ENCODE measurements at regions not wholly inside any gene's neighbourhood (a gene's known extent, or its start where the extent isn't known, plus 50 kb on each side); places are given as distances from the start of the nearest gene placed in this dataset.
"Not testable (repeated sequence)": the region's sequence is repeated elsewhere in the genome, so short reads cannot be mapped to it uniquely, and the experiment has no call there.

GRCh38 chr5:102668220-102668932 lies 86.7 kb upstream of the PAM start:
- H3K9me3 Mint-ChIP-seq (ENCODE audit: low read depth): no peaks in the 10 kb centered on the region
- H3K4me1 Mint-ChIP-seq (ENCODE audit: low read depth): no peaks in the 10 kb centered on the region
- H3K36me3 Mint-ChIP-seq: no peaks in the 10 kb centered on the region
- H3K4me3 Mint-ChIP-seq: no peak overlapping the region
- no peak overlapping the region for H3K27ac Mint-ChIP-seq
- H3K27me3 Mint-ChIP-seq: peaks cover 6% of the 10 kb centered on the region

GRCh38 chr5:102670224-102670836 lies 84.8 kb upstream of the PAM start:
- no peaks in the 10 kb centered on the region for H3K36me3 Mint-ChIP-seq
- H3K4me3 Mint-ChIP-seq: no peak overlapping the region
- peaks cover 6% of the 10 kb centered on the region for H3K27me3 Mint-ChIP-seq

GRCh38 chr5:102671033-102671734 lies 83.9 kb upstream of the PAM start:
- not testable (repeated sequence) for H3K4me3 Mint-ChIP-seq; H3K27me3 Mint-ChIP-seq; H3K27ac Mint-ChIP-seq; H3K36me3 Mint-ChIP-seq; H3K9me3 Mint-ChIP-seq (ENCODE audit: low read depth); H3K4me1 Mint-ChIP-seq (ENCODE audit: low read depth)

More at GRCh38 chr5:102670224-102670836, 84.8 kb upstream of the PAM start:
- Mint-ChIP-seq H3K4me1 (ENCODE audit: low read depth) (no peaks in the 10 kb centered on the region), H3K27ac (no peak overlapping the region), H3K9me3 (ENCODE audit: low read depth) (no peaks in the 10 kb centered on the region)

- Mint-ChIP-seq H3K36me3 (no peaks in the 10 kb centered on the region), H3K4me1 (ENCODE audit: low read depth) (no peaks in the 10 kb centered on the region), H3K4me3 (no peak overlapping the region), H3K27me3 (peaks cover 3% of the 10 kb centered on the region), H3K9me3 (ENCODE audit: low read depth) (no peaks in the 10 kb centered on the region), H3K27ac (no peak overlapping the region)
Measured at GRCh38 chr5:102678267-102679058, 76.6 kb upstream of the PAM start.

GRCh38 chr5:102681403-102681983 lies 73.6 kb upstream of the PAM start:
- no peak overlapping the region for H3K4me3 Mint-ChIP-seq
- H3K9me3 Mint-ChIP-seq (ENCODE audit: low read depth): no peaks in the 10 kb centered on the region
- H3K36me3 Mint-ChIP-seq: no peaks in the 10 kb centered on the region
- peaks cover 3% of the 10 kb centered on the region for H3K27me3 Mint-ChIP-seq
- no peak overlapping the region for H3K27ac Mint-ChIP-seq
- H3K4me1 Mint-ChIP-seq (ENCODE audit: low read depth): no peaks in the 10 kb centered on the region

GRCh38 chr5:102682101-102682647 lies 72.9 kb upstream of the PAM start:
- H3K27me3 Mint-ChIP-seq: peaks cover 4% of the 10 kb centered on the region
- no peaks in the 10 kb centered on the region for H3K36me3 Mint-ChIP-seq
- no peaks in the 10 kb centered on the region for H3K4me1 Mint-ChIP-seq (ENCODE audit: low read depth)
- H3K9me3 Mint-ChIP-seq (ENCODE audit: low read depth): no peaks in the 10 kb centered on the region
- H3K4me3 Mint-ChIP-seq: no peak overlapping the region
- no peak overlapping the region for H3K27ac Mint-ChIP-seq

- not testable (repeated sequence) for H3K27ac Mint-ChIP-seq; H3K9me3 Mint-ChIP-seq (ENCODE audit: low read depth); H3K36me3 Mint-ChIP-seq; H3K4me1 Mint-ChIP-seq (ENCODE audit: low read depth); H3K4me3 Mint-ChIP-seq; H3K27me3 Mint-ChIP-seq
Measured at GRCh38 chr5:102688076-102688475, 67.0 kb upstream of the PAM start.

GRCh38 chr5:102688581-102689342 lies 66.3 kb upstream of the PAM start:
- H3K36me3 Mint-ChIP-seq; H3K9me3 Mint-ChIP-seq (ENCODE audit: low read depth); H3K4me1 Mint-ChIP-seq (ENCODE audit: low read depth); H3K27ac Mint-ChIP-seq; H3K27me3 Mint-ChIP-seq; H3K4me3 Mint-ChIP-seq: not testable (repeated sequence)

GRCh38 chr5:102690910-102691309 lies 64.2 kb upstream of the PAM start:
- no peak overlapping the region for H3K27ac Mint-ChIP-seq
- peaks cover 1% of the 10 kb centered on the region for H3K27me3 Mint-ChIP-seq
- H3K4me1 Mint-ChIP-seq (ENCODE audit: low read depth): no peaks in the 10 kb centered on the region
- no peaks in the 10 kb centered on the region for H3K36me3 Mint-ChIP-seq
- H3K4me3 Mint-ChIP-seq: no peak overlapping the region
- peaks cover 3% of the 10 kb centered on the region for H3K9me3 Mint-ChIP-seq (ENCODE audit: low read depth)

GRCh38 chr5:102691434-102691833 lies 63.7 kb upstream of the PAM start:
- peaks cover 3% of the 10 kb centered on the region for H3K9me3 Mint-ChIP-seq (ENCODE audit: low read depth)
- peaks cover 1% of the 10 kb centered on the region for H3K27me3 Mint-ChIP-seq
- no peak overlapping the region for H3K27ac Mint-ChIP-seq
- no peaks in the 10 kb centered on the region for H3K36me3 Mint-ChIP-seq
- H3K4me1 Mint-ChIP-seq (ENCODE audit: low read depth): no peaks in the 10 kb centered on the region
- H3K4me3 Mint-ChIP-seq: no peak overlapping the region

GRCh38 chr5:102700120-102700831 lies 54.8 kb upstream of the PAM start:
- Mint-ChIP-seq H3K36me3 (no peaks in the 10 kb centered on the region), H3K4me3 (no peak overlapping the region), H3K27me3 (no peaks in the 10 kb centered on the region), H3K9me3 (ENCODE audit: low read depth) (no peaks in the 10 kb centered on the region), H3K4me1 (ENCODE audit: low read depth) (no peaks in the 10 kb centered on the region), H3K27ac (no peak overlapping the region)

- Mint-ChIP-seq H3K9me3 (ENCODE audit: low read depth) (no peaks in the 10 kb centered on the region), H3K27me3 (no peaks in the 10 kb centered on the region), H3K4me3 (no peak overlapping the region), H3K27ac (no peak overlapping the region), H3K4me1 (ENCODE audit: low read depth) (no peaks in the 10 kb centered on the region), H3K36me3 (no peaks in the 10 kb centered on the region)
Measured at GRCh38 chr5:102700916-102701315, 54.2 kb upstream of the PAM start.

GRCh38 chr5:102701748-102702147 lies 53.4 kb upstream of the PAM start:
- no peak overlapping the region for H3K27ac Mint-ChIP-seq
- H3K4me1 Mint-ChIP-seq (ENCODE audit: low read depth): no peaks in the 10 kb centered on the region
- H3K4me3 Mint-ChIP-seq: no peak overlapping the region
- H3K9me3 Mint-ChIP-seq (ENCODE audit: low read depth): no peaks in the 10 kb centered on the region
- no peaks in the 10 kb centered on the region for H3K27me3 Mint-ChIP-seq
- H3K36me3 Mint-ChIP-seq: no peaks in the 10 kb centered on the region

Data from activated naive CD8-positive, alpha-beta T cell (primary cell).